DMS53 treated with DMSO at 0.1 percent for 48 hours (cell line): ENCODE measurements at regions not wholly inside any gene's neighbourhood (a gene's known extent, or its start where the extent isn't known, plus 50 kb on each side); places are given as distances from the start of the nearest gene placed in this dataset.

Experiments used
- DNase-seq: peaks from one replicate; lab custom pipeline; 2025; ENCODE audit not compliant: unreplicated experiment; lab: John Stamatoyannopoulos, UW

- no peak for DNase-seq
These were observed 786.7 kb upstream of the GHITM start for GRCh38 chr10:83352588-83352987.

- no peak for DNase-seq
These were observed 784.9 kb upstream of the GHITM start for GRCh38 chr10:83354456-83354855.

GRCh38 chr10:83357004-83357403, 782.3 kb upstream of the GHITM start:
- DNase-seq: no peak

- DNase-seq: no peak
These were observed 781.7 kb upstream of the GHITM start for GRCh38 chr10:83357627-83358026.

- peak; percentile 91 for DNase-seq
These were observed 772.3 kb upstream of the GHITM start for GRCh38 chr10:83367036-83367435.

GRCh38 chr10:83371696-83372490, 767.4 kb upstream of the GHITM start:
- no peak for DNase-seq

- DNase-seq: no peak
These were observed 766.7 kb upstream of the GHITM start for GRCh38 chr10:83372646-83373045.

GRCh38 chr10:83373671-83374070, 765.6 kb upstream of the GHITM start:
- peak; percentile 28 for DNase-seq

- DNase-seq: no peak
These were observed 764.6 kb upstream of the GHITM start for GRCh38 chr10:83374741-83375140.

GRCh38 chr10:83375274-83375673, 764.0 kb upstream of the GHITM start:
- DNase-seq: no peak

- DNase-seq: no peak
These were observed 741.5 kb upstream of the GHITM start for GRCh38 chr10:83397806-83398205.

- no peak for DNase-seq
These were observed 728.7 kb upstream of the GHITM start for GRCh38 chr10:83410570-83410969.

GRCh38 chr10:83425306-83425705, 714.0 kb upstream of the GHITM start:
- DNase-seq: no peak

- no peak for DNase-seq
These were observed 712.2 kb upstream of the GHITM start for GRCh38 chr10:83427101-83427500.

GRCh38 chr10:83432261-83433045, 706.9 kb upstream of the GHITM start:
- peak; percentile 24 for DNase-seq

- no peak for DNase-seq
These were observed 705.6 kb upstream of the GHITM start for GRCh38 chr10:83433705-83434104.

- DNase-seq: no peak
These were observed 691.3 kb upstream of the GHITM start for GRCh38 chr10:83448013-83448412.

- no peak for DNase-seq
These were observed 680.7 kb upstream of the GHITM start for GRCh38 chr10:83458611-83459010.

- no peak for DNase-seq
These were observed 680.2 kb upstream of the GHITM start for GRCh38 chr10:83459124-83459523.

- DNase-seq: no peak
These were observed 669.5 kb upstream of the GHITM start for GRCh38 chr10:83469728-83470331.

- DNase-seq: no peak
These were observed 663.1 kb upstream of the GHITM start for GRCh38 chr10:83476211-83476610.

- no peak for DNase-seq
These were observed 650.1 kb upstream of the GHITM start for GRCh38 chr10:83489161-83489560.
